HG02571 (cell line): ENCODE measurements at regions not wholly inside any gene's neighbourhood (a gene's known extent, or its start where the extent isn't known, plus 50 kb on each side); places are given as distances from the start of the nearest gene placed in this dataset.
"Not testable (repeated sequence)": the region's sequence is repeated elsewhere in the genome, so short reads cannot be mapped to it uniquely, and the experiment has no call there.

Experiments
- ATAC-seq: cut with Tn5 transposase; IDR thresholded peaks from one replicate; pipeline ENCODE4 v1.9.1; 2021; ENCODE audit warnings: mild to moderate bottlenecking, moderate library complexity; ENCODE audit not compliant: unreplicated experiment

GRCh38 chr5:124956471-124957029 lies 210.1 kb upstream of the ZNF608 start:
- ATAC-seq, result no peak

- ATAC-seq, result no peak
Observed at GRCh38 chr5:124957063-124957462, 210.6 kb upstream of the ZNF608 start.

GRCh38 chr5:124960266-124960665 lies 213.8 kb upstream of the ZNF608 start:
- ATAC-seq, result no peak

- no peak for ATAC-seq
Observed at GRCh38 chr5:124961521-124961920, 215.1 kb upstream of the ZNF608 start.

GRCh38 chr5:124962111-124962510 lies 215.7 kb upstream of the ZNF608 start:
- ATAC-seq, result no peak

GRCh38 chr5:124962735-124963134 lies 216.3 kb upstream of the ZNF608 start:
- no peak for ATAC-seq

GRCh38 chr5:124963236-124963919 lies 216.9 kb upstream of the ZNF608 start:
- no peak for ATAC-seq

- not testable (repeated sequence) for ATAC-seq
Observed at GRCh38 chr5:124966741-124967140, 220.3 kb upstream of the ZNF608 start.

GRCh38 chr5:124970381-124970780 lies 223.9 kb upstream of the ZNF608 start:
- not testable (repeated sequence) for ATAC-seq

- ATAC-seq, result no peak
Observed at GRCh38 chr5:124972703-124973102, 226.3 kb upstream of the ZNF608 start.

- no peak for ATAC-seq
Observed at GRCh38 chr5:124973661-124974060, 227.2 kb upstream of the ZNF608 start.

GRCh38 chr5:124976086-124976485 lies 229.6 kb upstream of the ZNF608 start:
- ATAC-seq, result no peak

- ATAC-seq, result no peak
Observed at GRCh38 chr5:124979251-124979650, 232.8 kb upstream of the ZNF608 start.

GRCh38 chr5:124980163-124980941 lies 233.9 kb upstream of the ZNF608 start:
- peak; percentile 91 for ATAC-seq

GRCh38 chr5:124981901-124982300 lies 235.5 kb upstream of the ZNF608 start:
- no peak for ATAC-seq

GRCh38 chr5:124986170-124986569 lies 239.7 kb upstream of the ZNF608 start:
- no peak for ATAC-seq

GRCh38 chr5:124986667-124987066 lies 240.2 kb upstream of the ZNF608 start:
- no peak for ATAC-seq

- not testable (repeated sequence) for ATAC-seq
Observed at GRCh38 chr5:124987786-124988185, 241.3 kb upstream of the ZNF608 start.

- no peak for ATAC-seq
Observed at GRCh38 chr5:124990723-124991122, 244.3 kb upstream of the ZNF608 start.

- ATAC-seq, result no peak
Observed at GRCh38 chr5:124995421-124995820, 249.0 kb upstream of the ZNF608 start.

- no peak for ATAC-seq
Observed at GRCh38 chr5:124996023-124996763, 249.8 kb upstream of the ZNF608 start.

GRCh38 chr5:124996764-124997077 lies 250.3 kb upstream of the ZNF608 start:
- no peak for ATAC-seq
